ENCODE measurements at regions not wholly inside any gene's neighbourhood (a gene's known extent, or its start where the extent isn't known, plus 50 kb on each side); places are given as distances from the start of the nearest gene placed in this dataset.
"Not testable (repeated sequence)": the region's sequence is repeated elsewhere in the genome, so short reads cannot be mapped to it uniquely, and the experiment has no call there.

- H3K9me3 ChIP-seq (ENCODE audit: low read length): no peaks in the 10 kb centered on the region
- no peaks in the 10 kb centered on the region for H3K9me2 ChIP-seq (ENCODE audit: low read depth, low read length)
- H3K9ac ChIP-seq (ENCODE audit: low read length): no peak overlapping the region
- no peaks in the 10 kb centered on the region for H3K79me2 ChIP-seq (ENCODE audit: insufficient read depth, low read length)
- no peaks in the 10 kb centered on the region for H3K4me1 ChIP-seq (ENCODE audit: insufficient read depth, low read length, severe bottlenecking)
- H3K36me3 ChIP-seq (ENCODE audit: insufficient read depth, low read length): no peaks in the 10 kb centered on the region
- TF ChIP-seq EZH2 (IDR thresholded peaks at IDR 0.05; ENCODE audit: borderline replicate concordance, low read length) (no peak), CTCF (IDR thresholded peaks at IDR 0.05; ENCODE audit: low read length) (no peak)
- H3K4me2 ChIP-seq (ENCODE audit: low read length): no peak overlapping the region
- H4K20me1 ChIP-seq (ENCODE audit: insufficient read depth, low read length): no peaks in the 10 kb centered on the region
- no peak overlapping the region for H3K4me3 ChIP-seq (ENCODE audit: low read depth, low read length, poor library complexity, severe bottlenecking)
- H3K27me3 ChIP-seq (ENCODE audit: insufficient read depth, low read length): no peaks in the 10 kb centered on the region
- H3K27ac ChIP-seq (ENCODE audit: low read depth, low read length, poor library complexity, severe bottlenecking): no peak overlapping the region
- H2AFZ ChIP-seq (ENCODE audit: low read length): no peak overlapping the region
- no peaks in the 10 kb centered on the region for H3F3A ChIP-seq (ENCODE audit: insufficient read depth, low read length)
Measured at GRCh38 chr4:79547851-79548250, 139.8 kb upstream of the GK2 start.

- H3K79me2 ChIP-seq (ENCODE audit: insufficient read depth, low read length); H3F3A ChIP-seq (ENCODE audit: insufficient read depth, low read length); H3K4me3 ChIP-seq (ENCODE audit: low read depth, low read length, poor library complexity, severe bottlenecking); H3K27me3 ChIP-seq (ENCODE audit: insufficient read depth, low read length); H3K9ac ChIP-seq (ENCODE audit: low read length); H3K9me2 ChIP-seq (ENCODE audit: low read depth, low read length); H4K20me1 ChIP-seq (ENCODE audit: insufficient read depth, low read length); H3K9me3 ChIP-seq (ENCODE audit: low read length); H3K27ac ChIP-seq (ENCODE audit: low read depth, low read length, poor library complexity, severe bottlenecking); H3K4me2 ChIP-seq (ENCODE audit: low read length); H2AFZ ChIP-seq (ENCODE audit: low read length); H3K36me3 ChIP-seq (ENCODE audit: insufficient read depth, low read length); H3K4me1 ChIP-seq (ENCODE audit: insufficient read depth, low read length, severe bottlenecking): not testable (repeated sequence)
Measured at GRCh38 chr4:79545292-79545691, 137.3 kb upstream of the GK2 start.

GRCh38 chr4:79540143-79540542 lies 132.1 kb upstream of the GK2 start:
- no peaks in the 10 kb centered on the region for H3K79me2 ChIP-seq (ENCODE audit: insufficient read depth, low read length)
- no peaks in the 10 kb centered on the region for H3K4me1 ChIP-seq (ENCODE audit: insufficient read depth, low read length, severe bottlenecking)
- TF ChIP-seq CTCF (IDR thresholded peaks at IDR 0.05; ENCODE audit: low read length) (no peak), EZH2 (IDR thresholded peaks at IDR 0.05; ENCODE audit: borderline replicate concordance, low read length) (no peak)
- H3K9me3 ChIP-seq (ENCODE audit: low read length): no peaks in the 10 kb centered on the region
- H3K4me3 ChIP-seq (ENCODE audit: low read depth, low read length, poor library complexity, severe bottlenecking): no peak overlapping the region
- no peak overlapping the region for H2AFZ ChIP-seq (ENCODE audit: low read length)
- H3K4me2 ChIP-seq (ENCODE audit: low read length): no peak overlapping the region
- H3K36me3 ChIP-seq (ENCODE audit: insufficient read depth, low read length): no peaks in the 10 kb centered on the region
- H3K27ac ChIP-seq (ENCODE audit: low read depth, low read length, poor library complexity, severe bottlenecking): no peak overlapping the region
- no peaks in the 10 kb centered on the region for H3F3A ChIP-seq (ENCODE audit: insufficient read depth, low read length)
- no peak overlapping the region for H3K9ac ChIP-seq (ENCODE audit: low read length)
- H4K20me1 ChIP-seq (ENCODE audit: insufficient read depth, low read length): no peaks in the 10 kb centered on the region
- no peaks in the 10 kb centered on the region for H3K27me3 ChIP-seq (ENCODE audit: insufficient read depth, low read length)
- no peaks in the 10 kb centered on the region for H3K9me2 ChIP-seq (ENCODE audit: low read depth, low read length)

- no peak overlapping the region for H3K9ac ChIP-seq (ENCODE audit: low read length)
- no peaks in the 10 kb centered on the region for H3K9me3 ChIP-seq (ENCODE audit: low read length)
- no peaks in the 10 kb centered on the region for H3K36me3 ChIP-seq (ENCODE audit: insufficient read depth, low read length)
- no peaks in the 10 kb centered on the region for H3K9me2 ChIP-seq (ENCODE audit: low read depth, low read length)
- no peaks in the 10 kb centered on the region for H3F3A ChIP-seq (ENCODE audit: insufficient read depth, low read length)
- no peaks in the 10 kb centered on the region for H3K79me2 ChIP-seq (ENCODE audit: insufficient read depth, low read length)
- H3K27me3 ChIP-seq (ENCODE audit: insufficient read depth, low read length): no peaks in the 10 kb centered on the region
- no peak overlapping the region for H3K4me3 ChIP-seq (ENCODE audit: low read depth, low read length, poor library complexity, severe bottlenecking)
- H4K20me1 ChIP-seq (ENCODE audit: insufficient read depth, low read length): no peaks in the 10 kb centered on the region
- no peak overlapping the region for H2AFZ ChIP-seq (ENCODE audit: low read length)
- no peaks in the 10 kb centered on the region for H3K4me1 ChIP-seq (ENCODE audit: insufficient read depth, low read length, severe bottlenecking)
- TF ChIP-seq CTCF (IDR thresholded peaks at IDR 0.05; ENCODE audit: low read length) (no peak), EZH2 (IDR thresholded peaks at IDR 0.05; ENCODE audit: borderline replicate concordance, low read length) (no peak)
- H3K4me2 ChIP-seq (ENCODE audit: low read length): no peak overlapping the region
- no peak overlapping the region for H3K27ac ChIP-seq (ENCODE audit: low read depth, low read length, poor library complexity, severe bottlenecking)
Measured at GRCh38 chr4:79535516-79535915, 127.5 kb upstream of the GK2 start.
